ENCODE measurements at regions not wholly inside any gene's neighbourhood (a gene's known extent, or its start where the extent isn't known, plus 50 kb on each side); places are given as distances from the start of the nearest gene placed in this dataset.

- no peak overlapping the region for H3K4me3 ChIP-seq
- WGBS, 2 donors: 77 to 86% methylated on average over 3 of the region's 3 CpGs
- H3K9me3 ChIP-seq (ENCODE audit: control insufficient read depth in 4 of 4, insufficient read depth in 3 of 4, low read length in 3 of 4): peaks cover 0 to 2% (median 0%) of the 10 kb centered on the region in 4 donors
- H3K4me1 ChIP-seq (ENCODE audit: control insufficient read depth in 5 of 5, insufficient read depth in 5 of 5, low read length in 5 of 5): no peaks in the 10 kb centered on the region
- DNase-seq: no peak
- no peaks in the 10 kb centered on the region for H3K27me3 ChIP-seq (ENCODE audit: control insufficient read depth in 3 of 3, insufficient read depth in 3 of 3, low read length in 2 of 3)
- H3K9ac ChIP-seq (ENCODE audit: insufficient read depth in 1 of 2, low read length in 2 of 2): no peak overlapping the region
- TF ChIP-seq CTCF (IDR thresholded peaks at IDR 0.05; ENCODE audit: control extremely low read depth, extremely low read depth): no peak
- ATAC-seq (ENCODE audit: insufficient read depth, low FRiP score): no peak
- H3K27ac ChIP-seq (ENCODE audit: low read depth in 1 of 2, low read length in 1 of 2): no peak overlapping the region
- no peaks in the 10 kb centered on the region for H3K36me3 ChIP-seq (ENCODE audit: control insufficient read depth in 4 of 4, insufficient read depth in 4 of 4, low read length in 4 of 4)
These were observed 51.6 kb upstream of the BDKRB2 start for GRCh38 chr14:96153003-96153402.
